Ammon's horn (tissue), 1 donor: ENCODE measurements at regions not wholly inside any gene's neighbourhood (a gene's known extent, or its start where the extent isn't known, plus 50 kb on each side); places are given as distances from the start of the nearest gene placed in this dataset.

Experiments
- DNase-seq: peaks from one replicate; pipeline ENCODE4 v3.0.0-alpha.2; 2016; ENCODE audit warnings: low spot score

GRCh38 chrX:107502316-107502715, 52.9 kb downstream of the FRMPD3 start:
- no peak for DNase-seq

DNA sequence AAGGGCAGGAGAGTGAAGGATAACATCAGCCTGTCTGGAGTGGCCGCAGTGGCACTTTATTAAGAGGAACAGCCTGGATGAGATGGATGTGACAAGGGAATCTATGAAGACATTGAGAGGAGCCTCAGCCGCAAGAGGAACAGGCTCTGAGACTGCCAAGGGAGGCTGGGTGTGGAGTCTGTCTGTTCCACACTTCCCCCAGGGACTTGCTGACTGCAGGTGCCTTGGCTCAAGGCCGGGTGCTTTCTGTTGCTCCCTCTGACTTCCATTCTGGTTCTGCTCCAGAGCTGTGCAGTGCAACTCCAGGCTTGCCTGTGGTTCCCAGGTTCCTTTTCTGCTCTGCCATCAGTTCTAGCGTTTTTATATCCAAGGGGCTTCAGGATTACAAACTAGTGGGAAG, 54.6 kb downstream of the FRMPD3 start:
- no peak for DNase-seq

DNA sequence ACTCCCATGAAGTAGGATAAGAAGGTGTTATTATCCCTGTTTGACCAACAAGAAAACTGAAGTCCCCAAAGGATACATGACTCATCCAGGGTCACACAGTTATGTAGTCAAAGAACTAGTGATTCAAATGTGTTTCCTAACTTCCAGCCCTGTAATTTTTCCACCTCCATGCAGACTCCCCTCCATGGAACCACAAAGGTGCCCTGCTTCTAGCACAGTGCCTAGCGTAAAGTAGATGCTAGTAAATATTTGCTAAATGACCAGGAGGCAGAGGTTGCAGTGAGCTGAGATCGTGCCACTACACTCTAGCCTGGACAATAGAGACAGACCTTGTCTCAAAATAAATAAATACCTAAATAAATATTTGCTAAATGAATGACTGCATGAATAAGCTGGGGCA, 55.8 kb downstream of the FRMPD3 start:
- no peak for DNase-seq

GRCh38 chrX:107506596-107507031, 57.2 kb downstream of the FRMPD3 start:
- no peak for DNase-seq

- DNase-seq: no peak
These were observed 57.8 kb downstream of the FRMPD3 start for GRCh38 chrX:107507093-107507743.

DNA sequence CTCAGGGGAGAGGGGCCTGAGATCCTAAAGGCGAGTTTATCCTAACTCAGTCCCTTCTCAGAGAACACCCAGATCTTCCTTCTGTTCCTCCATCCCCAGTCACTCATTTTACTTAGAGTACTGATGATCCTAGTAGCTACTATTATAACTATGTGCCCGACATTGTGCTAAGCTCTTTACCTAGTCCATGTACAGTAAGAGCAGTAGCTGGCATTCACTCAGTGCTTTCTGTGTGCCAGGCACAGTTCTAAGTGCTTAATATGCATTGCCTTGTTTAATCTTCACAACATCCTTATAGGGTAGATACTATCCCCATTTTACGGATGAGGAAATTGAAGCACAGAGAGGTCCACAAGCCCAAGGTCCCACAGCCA, 58.3 kb downstream of the FRMPD3 start:
- no peak for DNase-seq

DNA sequence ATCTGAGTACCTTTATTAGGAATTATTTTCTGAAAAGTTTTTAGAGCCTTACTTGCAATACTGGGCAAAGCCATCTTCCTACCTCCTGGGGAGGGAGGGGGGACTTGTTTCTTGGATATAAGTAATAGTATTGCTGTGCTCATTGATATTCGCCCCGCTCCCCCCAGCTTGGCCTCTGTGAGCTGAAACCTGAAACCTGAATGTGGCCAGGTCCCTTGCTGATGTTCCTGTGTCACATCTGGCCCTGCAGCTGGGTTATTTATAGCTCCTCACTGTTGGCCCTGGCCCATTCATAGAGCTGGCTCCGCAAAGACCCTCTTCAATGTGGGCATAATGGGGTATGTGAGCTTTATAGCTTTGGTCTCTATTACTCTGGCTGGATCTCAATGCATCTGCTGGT, 59.5 kb downstream of the FRMPD3 start:
- no peak for DNase-seq

- DNase-seq: no peak
These were observed 65.5 kb downstream of the FRMPD3 start for GRCh38 chrX:107514944-107515343.

DNA sequence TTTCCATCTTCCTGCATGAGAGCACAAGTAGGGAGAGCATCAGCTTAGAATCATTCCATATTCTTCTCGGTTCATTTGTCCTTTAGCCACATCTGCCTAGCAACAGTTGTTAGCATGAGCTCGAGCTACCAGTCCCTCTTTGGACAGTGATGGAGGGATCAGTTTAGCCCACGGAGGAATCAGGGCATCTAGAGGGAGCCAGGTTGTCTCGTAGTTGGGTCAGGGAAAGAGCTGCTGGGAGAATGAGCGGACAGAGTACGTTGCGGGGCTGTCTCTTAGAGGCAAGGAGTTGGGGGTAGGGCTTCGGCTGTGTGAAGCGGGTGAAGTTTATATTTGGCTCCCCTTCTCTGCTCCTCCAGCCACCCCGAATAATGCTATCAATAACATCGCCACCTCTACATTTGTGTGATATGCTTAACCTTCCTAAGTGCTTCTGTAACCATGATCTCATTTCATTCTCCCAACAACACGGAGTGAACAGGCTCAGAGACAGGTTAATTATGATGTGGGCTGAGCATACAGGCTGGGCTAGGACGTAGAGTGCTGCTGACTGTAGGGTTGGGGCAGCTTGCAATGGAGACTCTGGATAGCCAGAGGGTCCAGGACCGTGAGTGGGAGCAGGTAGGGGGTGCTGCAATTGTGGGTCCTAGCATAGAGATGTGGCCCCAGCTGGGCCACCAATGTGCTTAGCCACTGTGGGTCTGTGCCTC, 72.6 kb downstream of the FRMPD3 start:
- no peak for DNase-seq

GRCh38 chrX:107522901-107523300, 73.4 kb downstream of the FRMPD3 start:
- no peak for DNase-seq

DNA sequence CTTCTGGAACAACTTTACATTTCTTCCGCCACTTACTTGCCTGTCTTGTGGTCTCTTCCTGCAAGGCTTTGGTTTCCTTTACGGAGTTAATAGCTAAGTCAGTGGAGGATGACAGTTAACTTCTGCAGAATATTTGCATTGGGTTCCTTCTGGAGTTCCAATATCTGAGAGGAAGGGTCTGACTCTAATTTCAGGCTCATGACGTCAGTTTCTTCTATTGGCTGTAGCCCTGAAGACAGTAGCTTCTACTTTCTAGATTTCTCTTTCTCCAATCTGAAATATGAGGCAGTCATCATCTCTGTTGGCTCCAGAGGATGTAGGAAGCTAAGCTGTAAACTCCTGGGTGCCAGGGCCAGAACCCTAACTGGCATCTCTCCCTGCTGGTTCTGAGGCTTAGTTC, 76.7 kb downstream of the FRMPD3 start:
- DNase-seq: no peak

- no peak for DNase-seq
These were observed 80.7 kb downstream of the FRMPD3 start for GRCh38 chrX:107530141-107530540.

DNA sequence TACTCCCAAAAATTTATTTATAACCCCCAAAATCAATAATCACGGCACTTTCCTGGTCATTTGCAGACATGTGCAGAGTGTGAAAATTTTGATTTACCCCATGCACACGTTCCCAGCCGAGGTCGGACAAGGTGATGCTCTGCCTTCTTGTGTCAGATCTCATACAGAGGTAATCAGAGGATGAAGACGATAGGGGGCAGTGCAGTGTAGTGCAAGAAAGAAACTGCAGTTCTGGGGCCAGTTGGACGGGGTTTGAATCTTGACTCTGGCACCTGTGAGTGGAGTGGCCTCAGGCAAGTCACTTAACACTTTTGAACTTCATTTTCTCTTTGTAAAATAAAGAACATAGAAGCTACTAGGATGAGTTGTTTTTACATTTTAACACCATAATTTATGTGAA, 88.4 kb downstream of the FRMPD3 start:
- DNase-seq: peak; percentile 3

DNA sequence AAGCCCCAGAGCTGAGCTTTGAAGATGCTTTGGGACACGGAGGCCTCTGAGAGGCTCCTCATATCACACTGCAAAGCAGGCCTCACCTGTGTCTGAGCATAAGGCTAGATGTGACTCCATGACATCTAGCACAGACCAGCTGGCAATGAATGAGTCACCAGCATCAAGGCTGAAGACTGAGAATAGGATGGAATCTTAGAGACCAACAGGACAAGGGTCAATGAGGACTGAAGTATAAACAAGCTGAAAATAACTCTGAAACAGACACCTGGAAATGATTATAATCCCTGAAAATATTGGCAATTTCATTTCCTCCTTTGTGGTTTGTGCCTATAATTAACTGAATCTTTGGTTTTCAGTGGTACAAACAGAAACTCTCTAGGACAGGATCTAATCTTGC, 87.1 kb upstream of the PRPS1 start:
- DNase-seq: no peak

DNA sequence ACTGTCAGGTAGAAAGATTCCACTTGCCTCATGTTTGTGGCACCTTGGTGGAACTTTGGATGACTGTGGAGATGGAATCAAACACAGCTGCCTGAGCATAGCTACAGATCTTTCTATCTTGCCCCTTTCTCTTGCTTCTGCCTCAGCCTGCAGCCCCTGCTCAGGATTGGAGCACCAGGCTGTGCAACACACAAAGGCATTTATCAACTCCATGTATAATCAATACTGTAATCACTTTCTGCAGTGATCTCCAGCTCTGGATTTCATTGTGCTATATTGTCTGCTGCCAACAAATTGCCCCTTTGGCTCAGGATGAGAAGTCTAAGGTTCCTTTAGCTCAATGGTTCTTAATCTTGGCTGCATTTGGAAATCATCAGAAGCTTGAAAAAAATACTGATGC, 86.3 kb upstream of the PRPS1 start:
- DNase-seq: no peak

DNA sequence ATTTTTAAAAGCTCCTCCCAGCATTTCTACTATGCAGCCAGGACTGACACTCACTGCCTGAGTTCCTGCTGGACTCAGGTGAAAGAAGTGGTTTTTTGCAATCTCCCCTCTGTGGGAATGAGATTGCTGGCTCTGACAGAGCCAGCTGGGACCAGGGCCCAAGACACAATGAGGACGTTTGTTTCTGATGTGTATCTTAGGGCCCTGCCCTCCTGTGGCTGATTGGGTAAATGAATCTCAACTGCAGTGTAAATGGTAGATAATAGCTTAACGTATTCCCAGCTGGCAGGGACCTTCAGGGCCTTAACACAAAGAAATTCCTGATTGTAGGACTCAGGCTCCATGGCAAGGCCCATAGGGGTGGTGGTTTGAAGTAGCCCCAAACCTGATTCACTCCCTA, 85.8 kb upstream of the PRPS1 start:
- DNase-seq: peak; percentile 56

DNA sequence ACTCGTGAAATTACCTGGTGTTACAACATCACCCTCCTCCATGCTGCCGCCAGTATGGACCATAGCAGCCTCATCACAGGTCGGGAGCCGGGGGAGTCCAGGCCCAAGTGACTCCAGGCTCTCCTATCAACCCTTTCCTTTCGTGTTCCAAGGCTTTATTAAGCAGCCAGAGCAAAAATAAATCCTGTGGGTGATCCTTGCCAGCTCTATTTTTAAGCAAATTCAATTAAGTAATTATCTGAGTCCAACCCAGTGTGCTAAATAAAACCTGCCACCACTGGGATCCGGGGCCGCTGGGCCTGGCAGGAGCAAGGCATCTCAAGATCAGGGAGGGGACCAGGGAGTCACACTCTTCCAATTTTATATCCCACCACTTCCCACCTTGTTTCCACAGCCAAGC, 80.7 kb upstream of the PRPS1 start:
- DNase-seq: no peak

DNA sequence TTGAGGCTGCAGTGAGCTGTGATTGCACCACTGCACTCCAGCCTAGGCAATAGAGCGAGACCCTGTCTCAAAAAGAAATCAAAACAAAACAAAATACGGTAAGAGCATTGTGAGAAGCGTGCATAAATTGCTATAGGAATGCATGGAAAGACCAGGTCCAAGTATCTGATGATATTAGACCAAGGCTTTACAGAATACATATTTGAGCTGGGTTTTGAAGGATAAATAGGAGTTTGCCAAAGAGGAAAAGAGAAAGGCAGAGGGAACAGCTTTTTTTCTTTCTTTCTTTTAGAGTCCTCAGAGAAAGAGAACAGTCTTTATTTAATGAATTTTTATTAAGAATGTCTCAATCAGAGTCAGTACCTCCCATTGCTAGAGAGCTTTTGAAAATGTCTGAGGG, 79.5 kb upstream of the PRPS1 start:
- DNase-seq: no peak

- DNase-seq: no peak
These were observed 78.8 kb upstream of the PRPS1 start for GRCh38 chrX:107549504-107549903.

DNA sequence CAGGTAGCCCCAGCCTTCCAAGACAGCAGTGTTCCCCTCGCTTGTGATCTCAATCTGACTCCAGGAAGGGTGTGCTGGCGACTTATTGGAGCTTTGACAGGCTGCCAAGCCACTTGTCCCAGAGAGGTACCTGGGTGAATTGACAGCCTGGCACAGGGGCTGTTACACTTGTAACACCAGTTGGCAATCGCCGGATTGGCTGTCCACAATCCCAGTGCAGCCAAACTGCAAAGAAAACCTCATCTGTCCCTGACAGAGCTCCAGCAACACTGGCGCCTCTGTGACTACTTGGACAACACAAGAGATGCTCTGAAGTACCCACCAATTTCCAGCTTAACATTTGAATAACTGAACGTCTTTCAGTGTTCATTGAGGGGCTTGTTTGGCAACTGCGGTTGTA, 76.8 kb upstream of the PRPS1 start:
- peak; percentile 43 for DNase-seq

- DNase-seq: no peak
These were observed 75.4 kb upstream of the PRPS1 start for GRCh38 chrX:107552930-107553329.

- no peak for DNase-seq
These were observed 71.3 kb upstream of the PRPS1 start for GRCh38 chrX:107556967-107557366.

DNA sequence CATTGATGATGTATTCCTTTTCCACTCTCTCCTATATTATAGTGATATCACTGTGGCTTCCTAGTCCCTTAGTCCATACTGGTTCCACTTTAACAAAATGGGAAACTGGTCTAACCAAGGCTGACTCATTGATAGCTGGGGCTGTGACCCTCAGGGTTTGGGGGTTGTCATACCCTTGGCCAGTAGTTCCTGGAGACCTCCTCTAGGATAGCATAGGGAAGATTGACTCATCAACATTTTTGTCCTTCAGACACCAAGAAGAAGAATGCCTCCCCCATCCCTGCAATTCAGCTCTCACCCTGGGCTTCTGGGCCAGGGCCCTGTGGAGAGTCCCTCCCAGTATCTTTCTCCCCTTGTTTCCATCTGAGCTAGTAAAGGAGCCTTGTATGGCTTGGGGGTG, 68.8 kb upstream of the PRPS1 start:
- DNase-seq: no peak

DNA sequence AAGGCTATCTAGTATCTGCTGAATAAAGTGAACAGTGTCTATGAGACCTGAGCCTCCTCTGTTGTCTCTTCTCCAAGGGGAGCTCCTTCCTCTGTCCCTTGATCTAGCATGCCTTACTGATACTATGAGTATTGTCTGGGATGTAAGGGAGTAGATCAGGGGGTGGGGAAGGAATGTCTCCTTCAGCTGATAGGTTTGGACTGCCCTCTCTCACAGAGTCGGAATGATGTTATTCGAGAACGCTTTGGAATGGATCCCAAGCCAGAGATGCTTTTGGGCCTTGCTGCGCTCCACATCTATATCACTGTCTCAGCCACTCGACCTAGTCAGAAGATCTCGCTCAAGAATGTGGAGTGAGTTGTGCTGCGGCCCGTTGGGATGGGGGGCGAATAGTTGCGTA, 68.3 kb upstream of the PRPS1 start:
- DNase-seq: no peak
